ENCODE measurements at regions not wholly inside any gene's neighbourhood (a gene's known extent, or its start where the extent isn't known, plus 50 kb on each side); places are given as distances from the start of the nearest gene placed in this dataset.

DNA sequence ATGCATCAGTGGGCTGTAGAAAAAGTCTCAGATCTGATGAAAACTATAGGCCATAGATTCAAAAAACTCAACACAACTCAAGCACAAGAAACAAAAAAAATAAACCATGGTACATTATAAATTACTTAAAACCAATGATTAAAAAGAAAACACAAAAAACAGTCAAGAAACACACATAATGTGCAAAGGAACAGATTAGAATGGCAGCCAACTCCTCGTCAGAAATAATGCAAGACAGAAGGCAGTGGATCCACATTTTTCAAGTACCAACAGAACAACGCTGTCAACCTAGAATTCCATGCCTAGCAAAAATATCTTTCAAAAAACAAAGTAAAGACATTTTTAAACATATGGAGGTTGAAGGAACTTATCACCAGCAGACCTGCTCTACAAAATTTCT is 69.7 kb downstream of the PSMB1 start:
- no peak for DNase-seq (ENCODE audit: low read depth in 2 of 2)

- DNase-seq (ENCODE audit: low read depth in 2 of 2) = no peak
Measured at GRCh38 chr6:170480050-170480692, 72.9 kb downstream of the PSMB1 start.

GRCh38 chr6:170476360-170476759 is 76.7 kb downstream of the PSMB1 start:
- DNase-seq (ENCODE audit: low read depth in 2 of 2) = no peak

GRCh38 chr6:170475118-170475517 is 78.0 kb downstream of the PSMB1 start:
- DNase-seq (ENCODE audit: low read depth in 2 of 2) = no peak

- no peak for DNase-seq (ENCODE audit: low read depth in 2 of 2)
Measured at GRCh38 chr6:170473801-170474200, 79.3 kb downstream of the PSMB1 start.

- DNase-seq (ENCODE audit: low read depth in 2 of 2) = no peak
Measured at GRCh38 chr6:170473301-170473717, 79.8 kb downstream of the PSMB1 start.

- no peak for DNase-seq (ENCODE audit: low read depth in 2 of 2)
Measured at GRCh38 chr6:170471491-170471890, 81.6 kb downstream of the PSMB1 start.

GRCh38 chr6:170470734-170471133 is 82.4 kb downstream of the PSMB1 start:
- DNase-seq (ENCODE audit: low read depth in 2 of 2) = no peak

DNA sequence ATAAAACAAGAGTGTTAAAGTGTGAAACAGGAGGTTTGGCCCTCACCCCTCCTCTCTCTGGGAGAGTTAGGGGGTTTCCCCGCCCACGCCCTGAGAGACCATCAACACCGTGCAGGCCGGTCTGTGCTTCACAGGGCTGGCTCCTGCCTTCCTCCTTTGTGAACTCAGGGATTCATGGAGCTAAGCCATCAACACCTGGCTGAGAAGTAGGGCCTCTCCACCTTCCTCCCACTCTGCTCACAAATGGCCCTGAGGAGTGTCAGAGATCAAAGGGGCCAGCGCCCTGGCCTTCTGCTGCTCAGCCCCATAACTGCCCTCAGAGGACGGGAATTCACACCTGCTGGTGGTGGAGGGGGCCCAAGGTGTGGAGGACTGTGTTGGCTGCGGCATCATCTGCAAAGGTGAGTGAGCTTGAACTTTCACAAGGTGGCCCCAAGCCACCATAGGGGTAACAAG is 88.6 kb downstream of the PSMB1 start:
- no peak for DNase-seq (ENCODE audit: low read depth in 2 of 2)

- DNase-seq (ENCODE audit: low read depth in 2 of 2) = no peak
Measured at GRCh38 chr6:170464080-170464479, 89.0 kb downstream of the PSMB1 start.

GRCh38 chr6:170463101-170463721 is 89.9 kb downstream of the PSMB1 start:
- DNase-seq (ENCODE audit: low read depth in 2 of 2) = no peak

- no peak for DNase-seq (ENCODE audit: low read depth in 2 of 2)
Measured at GRCh38 chr6:170462366-170463020, 90.6 kb downstream of the PSMB1 start.

GRCh38 chr6:170461556-170462365 is 91.3 kb downstream of the PSMB1 start:
- DNase-seq (ENCODE audit: low read depth in 2 of 2) = no peak

GRCh38 chr6:170461111-170461510 is 92.0 kb downstream of the PSMB1 start:
- DNase-seq (ENCODE audit: low read depth in 2 of 2) = no peak

DNA sequence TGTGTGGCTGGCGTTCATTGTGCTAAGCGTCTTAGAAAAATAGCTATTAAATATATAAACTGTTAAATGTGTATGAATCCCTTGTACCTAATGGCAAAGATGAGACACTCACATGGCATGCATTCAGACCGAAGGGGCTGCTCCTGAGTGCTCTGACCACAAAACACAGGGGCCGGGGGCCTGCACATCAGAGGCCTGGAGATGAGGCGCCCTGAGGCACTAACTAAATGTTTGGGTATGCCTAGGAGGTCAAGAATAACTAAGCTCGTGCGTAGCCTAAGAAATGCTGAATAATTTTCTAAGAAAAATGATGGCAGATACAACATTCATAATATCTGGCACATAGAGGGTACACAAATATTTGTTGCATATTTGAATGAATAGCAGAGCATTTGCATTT is 92.5 kb downstream of the PSMB1 start:
- no peak for DNase-seq (ENCODE audit: low read depth in 2 of 2)

DNA sequence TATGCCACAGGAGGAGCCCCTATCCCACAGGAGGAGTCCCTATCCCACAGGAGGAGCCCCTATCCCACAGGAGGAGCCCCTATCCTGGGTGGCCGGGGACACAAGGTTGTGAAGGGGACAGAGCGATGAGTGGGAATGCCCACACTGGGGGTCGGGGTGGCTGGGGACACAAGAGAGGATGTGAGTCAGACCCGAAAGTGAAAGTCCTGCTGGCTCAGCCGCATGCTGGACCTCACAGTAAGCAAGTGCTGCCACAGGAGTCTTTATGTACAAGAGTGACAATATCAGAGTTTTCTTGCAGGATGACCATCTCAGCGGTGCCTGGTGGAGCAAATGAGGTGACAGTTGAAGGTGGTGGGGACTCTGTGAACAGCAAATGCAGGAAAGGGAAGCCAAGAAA is 93.7 kb downstream of the PSMB1 start:
- peak in 1 of 2 donors; percentile 10 for DNase-seq (ENCODE audit: low read depth in 2 of 2)

- DNase-seq (ENCODE audit: low read depth in 2 of 2) = no peak
Measured at GRCh38 chr6:170456886-170457698, 96.0 kb downstream of the PSMB1 start.

Data from stimulated activated CD4-positive, alpha-beta T cell treated with anti-CD3 and anti-CD28 coated beads, Interleukin-1b, Interleukin-23, amount 100 ng/mL, for 4 hours (primary cell).